Subcutaneous abdominal adipose tissue (tissue), 5 donors: ENCODE measurements at regions not wholly inside any gene's neighbourhood (a gene's known extent, or its start where the extent isn't known, plus 50 kb on each side); places are given as distances from the start of the nearest gene placed in this dataset.

Experiments used
- H3K27ac ChIP-seq: one replicate; pipeline ENCODE4 v1.7.0; 2013; ENCODE audit warnings: low read depth, mild to moderate bottlenecking, inconsistent platforms, low read length, moderate library complexity
- H3K27me3 ChIP-seq, 5 donors: one replicate each; pipeline ENCODE4 v1.7.0; 2013; ENCODE audit warnings: low read length in 5 of 5, inconsistent platforms in 1 of 5; ENCODE audit not compliant: control insufficient read depth in 5 of 5, insufficient read depth in 4 of 5
- H3K36me3 ChIP-seq, 5 donors: one replicate each; pipeline ENCODE4 v1.7.0; 2013; ENCODE audit warnings: low read length in 5 of 5; ENCODE audit not compliant: control insufficient read depth in 5 of 5, insufficient read depth in 5 of 5
- H3K4me1 ChIP-seq, 5 donors: one replicate each; pipeline ENCODE4 v1.7.0; 2013; ENCODE audit warnings: low read length in 5 of 5, mild to moderate bottlenecking in 3 of 5, moderate library complexity in 1 of 5; ENCODE audit not compliant: control insufficient read depth in 5 of 5, insufficient read depth in 5 of 5
- H3K4me3 ChIP-seq, 5 donors: one replicate each; pipeline ENCODE4 v1.7.0; 2013; ENCODE audit warnings: low read length in 5 of 5, low read depth in 1 of 5
- H3K9ac ChIP-seq, 5 donors: one replicate each; pipeline ENCODE4 v1.7.0; 2013; ENCODE audit warnings: low read length in 5 of 5, mild to moderate bottlenecking in 4 of 5, moderate library complexity in 3 of 5
- H3K9me3 ChIP-seq, 5 donors: one replicate each; pipeline ENCODE4 v1.7.0; 2013; ENCODE audit warnings: low read length in 5 of 5; ENCODE audit not compliant: control insufficient read depth in 5 of 5
- donor health status: healthy.
- donor health status: healthy.
- donor health status: healthy.
- donor health status: healthy.
- donor health status: healthy.

- Histone ChIP-seq H3K36me3 (no peaks in the 10 kb centered on the region), H3K4me1 (no peaks in the 10 kb centered on the region)
Measured at GRCh38 chrX:69046996-69047490, 118.2 kb downstream of the PJA1 start.

DNA sequence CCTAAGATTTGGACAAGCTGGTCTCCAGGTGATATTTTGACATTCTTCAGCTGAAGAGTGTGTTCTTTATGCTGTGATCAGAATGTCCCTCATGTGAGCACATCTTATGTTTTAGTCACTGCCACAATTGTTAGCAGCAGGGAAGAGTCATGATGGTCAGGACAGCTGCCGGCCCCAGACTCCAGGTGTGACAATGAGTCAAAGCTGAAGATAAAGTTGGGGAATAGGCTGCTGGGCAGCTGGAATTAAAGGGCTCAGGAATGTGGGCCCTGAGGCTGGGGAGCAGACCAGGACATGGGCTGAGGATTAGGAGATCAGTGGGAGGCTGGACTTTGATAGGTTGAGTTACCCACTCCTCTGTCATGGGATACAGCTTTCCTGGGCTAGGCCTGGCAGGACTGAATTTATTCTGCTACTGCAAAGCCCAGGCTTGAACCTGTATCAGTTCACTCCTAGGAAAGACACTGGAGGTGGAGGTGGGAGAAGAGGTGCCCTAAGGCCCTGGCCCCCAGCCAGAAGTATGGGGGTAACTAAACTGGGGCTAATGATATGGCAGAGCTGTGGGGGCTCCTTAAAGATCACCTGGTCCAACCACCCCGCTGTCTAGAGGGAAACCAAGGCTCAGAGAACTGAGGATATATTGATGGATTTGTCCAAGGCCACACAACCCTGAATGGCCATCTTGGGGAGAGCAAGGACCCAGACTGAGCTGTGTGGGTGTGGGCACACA, 119.5 kb downstream of the PJA1 start:
- Histone ChIP-seq H3K27me3 (peaks cover 0 to 25% (median 9%) of the 10 kb centered on the region in 5 donors), H3K9me3 (peaks cover 0 to 10% (median 4%) of the 10 kb centered on the region in 5 donors), H3K9ac (no peak overlapping the region), H3K27ac (no peak overlapping the region), H3K4me3 (no peak overlapping the region), H3K4me1 (no peaks in the 10 kb centered on the region), H3K36me3 (no peaks in the 10 kb centered on the region)

More at GRCh38 chrX:69046996-69047490, 118.2 kb downstream of the PJA1 start:
- Histone ChIP-seq H3K9me3 (peaks cover 0 to 10% (median 4%) of the 10 kb centered on the region in 5 donors), H3K9ac (no peak overlapping the region), H3K4me3 (no peak overlapping the region), H3K27ac (no peak overlapping the region), H3K27me3 (peaks cover 0 to 25% (median 11%) of the 10 kb centered on the region in 5 donors)

GRCh38 chrX:69038816-69039215, 126.4 kb downstream of the PJA1 start:
- Histone ChIP-seq H3K4me1 (no peaks in the 10 kb centered on the region), H3K36me3 (no peaks in the 10 kb centered on the region), H3K4me3 (no peak overlapping the region), H3K9me3 (peaks cover 0 to 4% (median 3%) of the 10 kb centered on the region in 5 donors), H3K27ac (no peak overlapping the region), H3K27me3 (peaks cover 0 to 13% (median 5%) of the 10 kb centered on the region in 5 donors), H3K9ac (no peak overlapping the region)

DNA sequence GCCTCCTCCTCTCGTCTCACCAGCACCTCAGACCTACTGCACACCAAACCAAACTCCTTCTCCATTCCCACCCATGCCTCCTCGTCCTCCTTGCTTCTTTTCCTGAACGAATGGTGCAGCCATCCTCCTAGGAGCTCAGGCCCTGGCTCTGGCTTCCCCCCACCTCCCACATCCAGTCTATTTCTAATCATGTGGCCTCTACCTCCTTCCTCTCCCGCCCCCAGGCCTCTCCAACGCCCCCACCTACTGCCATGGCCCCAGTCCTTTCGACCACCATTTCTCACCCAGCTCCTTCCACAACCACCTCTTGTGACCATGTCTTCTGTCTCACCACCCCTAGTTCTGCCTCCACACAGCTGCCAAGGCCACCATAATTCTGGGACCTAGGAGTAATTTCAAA, 127.1 kb downstream of the PJA1 start:
- Histone ChIP-seq H3K9me3 (peaks cover 0 to 3% (median 0%) of the 10 kb centered on the region in 5 donors), H3K36me3 (no peaks in the 10 kb centered on the region), H3K9ac (no peak overlapping the region), H3K27me3 (peaks cover 0 to 13% (median 7%) of the 10 kb centered on the region in 5 donors), H3K4me3 (no peak overlapping the region), H3K4me1 (no peaks in the 10 kb centered on the region), H3K27ac (no peak overlapping the region)

- H3K9ac ChIP-seq = no peak overlapping the region
- H3K27ac ChIP-seq = no peak overlapping the region
- no peaks in the 10 kb centered on the region for H3K36me3 ChIP-seq
- H3K4me3 ChIP-seq = no peak overlapping the region
- H3K27me3 ChIP-seq = peaks cover 0 to 13% (median 7%) of the 10 kb centered on the region in 5 donors
- H3K4me1 ChIP-seq = no peaks in the 10 kb centered on the region
- H3K9me3 ChIP-seq = peaks cover 0 to 3% (median 0%) of the 10 kb centered on the region in 5 donors
Measured at GRCh38 chrX:69037786-69038185, 127.5 kb downstream of the PJA1 start.

DNA sequence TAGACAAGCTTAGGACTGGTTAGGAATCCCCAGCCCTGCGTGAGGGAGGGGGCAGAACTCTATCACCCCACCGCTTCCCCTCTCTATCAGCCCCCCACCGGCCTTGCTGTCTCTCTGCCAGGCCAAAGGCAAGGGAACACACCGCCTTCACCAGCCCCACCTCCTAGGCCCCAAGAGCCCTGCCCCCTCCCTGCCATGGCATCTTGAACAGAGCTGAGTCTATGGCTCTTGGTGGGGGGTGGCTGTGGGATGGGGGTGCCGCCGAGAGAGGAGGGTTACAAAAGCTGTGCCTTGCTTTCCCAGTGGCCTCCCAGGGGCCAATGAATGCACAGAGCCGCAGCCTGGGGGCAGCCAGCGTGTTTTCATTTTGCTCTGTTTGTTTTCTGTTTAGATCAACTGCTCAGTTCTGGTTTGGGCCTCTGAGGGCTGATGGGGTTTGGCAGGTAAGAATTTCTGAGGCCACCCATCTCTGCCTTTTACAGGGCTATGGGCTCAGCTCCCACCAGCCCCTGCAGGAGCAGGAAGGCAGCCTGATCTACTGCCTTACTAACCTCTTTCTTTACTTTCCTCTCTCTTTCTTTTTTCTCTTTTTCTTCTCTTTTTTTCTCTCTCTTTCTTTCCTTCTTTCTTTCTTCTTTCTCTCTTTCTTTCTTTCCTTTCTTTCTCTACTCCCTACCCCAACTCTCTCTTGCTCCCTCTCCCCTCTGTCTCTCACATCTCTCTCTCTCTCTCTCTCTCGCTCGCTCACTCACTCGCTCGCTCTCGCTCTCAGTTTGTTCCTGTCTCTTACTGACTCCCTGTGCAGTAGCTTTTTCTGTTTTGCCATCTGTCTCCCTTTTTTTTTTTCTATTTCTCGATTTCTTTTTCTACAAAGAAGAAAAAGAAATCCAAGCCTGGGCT, 128.3 kb downstream of the PJA1 start:
- H3K36me3 ChIP-seq = no peaks in the 10 kb centered on the region
- H3K9me3 ChIP-seq = peaks cover 0 to 3% (median 0%) of the 10 kb centered on the region in 5 donors
- H3K4me3 ChIP-seq = no peak overlapping the region
- H3K27ac ChIP-seq = no peak overlapping the region
- peaks cover 0 to 13% (median 7%) of the 10 kb centered on the region in 5 donors for H3K27me3 ChIP-seq
- no peak overlapping the region for H3K9ac ChIP-seq
- H3K4me1 ChIP-seq = no peaks in the 10 kb centered on the region

- Histone ChIP-seq H3K36me3 (no peaks in the 10 kb centered on the region), H3K9ac (no peak overlapping the region), H3K4me1 (no peaks in the 10 kb centered on the region), H3K4me3 (no peak overlapping the region), H3K9me3 (peaks cover 0 to 3% (median 0%) of the 10 kb centered on the region in 5 donors), H3K27me3 (peaks cover 0 to 18% (median 7%) of the 10 kb centered on the region in 5 donors), H3K27ac (no peak overlapping the region)
Measured at GRCh38 chrX:69034451-69034850, 130.8 kb downstream of the PJA1 start.

GRCh38 chrX:69033936-69034335, 131.3 kb downstream of the PJA1 start:
- peaks cover 0 to 3% (median 0%) of the 10 kb centered on the region in 5 donors for H3K9me3 ChIP-seq
- no peak overlapping the region for H3K4me3 ChIP-seq
- H3K4me1 ChIP-seq = peaks cover 0 to 2% (median 0%) of the 10 kb centered on the region in 5 donors
- H3K9ac ChIP-seq = no peak overlapping the region
- no peaks in the 10 kb centered on the region for H3K36me3 ChIP-seq
- H3K27me3 ChIP-seq = peaks cover 0 to 18% (median 7%) of the 10 kb centered on the region in 5 donors
- no peak overlapping the region for H3K27ac ChIP-seq

GRCh38 chrX:69032601-69033000, 132.7 kb downstream of the PJA1 start:
- Histone ChIP-seq H3K27me3 (peaks cover 0 to 21% (median 10%) of the 10 kb centered on the region in 5 donors), H3K36me3 (no peaks in the 10 kb centered on the region), H3K9me3 (peaks cover 0 to 3% (median 0%) of the 10 kb centered on the region in 5 donors), H3K4me1 (peaks cover 0 to 15% (median 2%) of the 10 kb centered on the region in 5 donors), H3K4me3 (no peak overlapping the region), H3K27ac (no peak overlapping the region), H3K9ac (no peak overlapping the region)
